Stimulated activated CD8-positive, alpha-beta memory T cell treated with anti-CD3 and anti-CD28 coated beads, Interleukin-2, amount 100 ng/mL, for 48 hours (primary cell): ENCODE measurements at regions not wholly inside any gene's neighbourhood (a gene's known extent, or its start where the extent isn't known, plus 50 kb on each side); places are given as distances from the start of the nearest gene placed in this dataset.

Experiments used
- DNase-seq, 2 donors: peaks; one replicate each; pipeline ENCODE4 v3.0.0-alpha.2; 2020; ENCODE audit warnings: low read depth in 2 of 2

GRCh38 chr3:139778682-139779233, 101.0 kb upstream of the NMNAT3 start:
- no peak for DNase-seq

DNA sequence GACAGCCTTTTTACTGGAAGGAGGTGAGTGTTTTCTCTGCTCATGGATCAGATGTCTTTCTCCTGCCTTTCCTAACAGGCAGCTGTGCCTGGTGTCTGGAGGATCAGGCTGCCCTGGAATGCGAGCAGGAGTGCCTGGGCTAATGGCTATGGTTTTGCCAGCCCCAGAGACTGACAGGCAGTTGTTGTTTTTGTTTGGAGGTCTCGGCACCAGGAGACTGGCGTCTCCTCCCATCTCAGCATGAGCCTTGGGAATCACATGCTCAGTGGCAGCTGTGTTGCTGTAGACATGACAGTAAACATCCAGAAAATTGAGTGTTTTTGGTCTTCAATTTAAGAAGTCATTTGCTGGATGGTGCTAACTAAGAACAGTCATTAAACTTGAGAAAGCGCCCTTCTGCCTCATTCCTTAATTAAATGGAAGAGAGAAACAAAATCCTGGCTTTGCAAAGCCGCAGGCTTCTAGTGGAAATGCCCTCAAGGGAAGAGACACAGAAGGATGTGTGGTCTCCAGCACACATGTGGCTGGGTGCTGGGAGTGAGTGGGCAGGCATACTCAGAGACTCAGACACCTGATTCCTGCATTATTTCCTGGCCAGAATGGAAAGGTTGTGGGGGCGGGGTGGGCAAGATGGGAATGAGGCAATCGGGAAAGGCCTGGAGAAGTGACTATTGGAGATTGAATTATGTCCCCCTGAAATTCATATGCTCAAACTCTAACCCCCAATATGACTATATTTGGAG, 97.0 kb upstream of the NMNAT3 start:
- DNase-seq, result no peak

DNA sequence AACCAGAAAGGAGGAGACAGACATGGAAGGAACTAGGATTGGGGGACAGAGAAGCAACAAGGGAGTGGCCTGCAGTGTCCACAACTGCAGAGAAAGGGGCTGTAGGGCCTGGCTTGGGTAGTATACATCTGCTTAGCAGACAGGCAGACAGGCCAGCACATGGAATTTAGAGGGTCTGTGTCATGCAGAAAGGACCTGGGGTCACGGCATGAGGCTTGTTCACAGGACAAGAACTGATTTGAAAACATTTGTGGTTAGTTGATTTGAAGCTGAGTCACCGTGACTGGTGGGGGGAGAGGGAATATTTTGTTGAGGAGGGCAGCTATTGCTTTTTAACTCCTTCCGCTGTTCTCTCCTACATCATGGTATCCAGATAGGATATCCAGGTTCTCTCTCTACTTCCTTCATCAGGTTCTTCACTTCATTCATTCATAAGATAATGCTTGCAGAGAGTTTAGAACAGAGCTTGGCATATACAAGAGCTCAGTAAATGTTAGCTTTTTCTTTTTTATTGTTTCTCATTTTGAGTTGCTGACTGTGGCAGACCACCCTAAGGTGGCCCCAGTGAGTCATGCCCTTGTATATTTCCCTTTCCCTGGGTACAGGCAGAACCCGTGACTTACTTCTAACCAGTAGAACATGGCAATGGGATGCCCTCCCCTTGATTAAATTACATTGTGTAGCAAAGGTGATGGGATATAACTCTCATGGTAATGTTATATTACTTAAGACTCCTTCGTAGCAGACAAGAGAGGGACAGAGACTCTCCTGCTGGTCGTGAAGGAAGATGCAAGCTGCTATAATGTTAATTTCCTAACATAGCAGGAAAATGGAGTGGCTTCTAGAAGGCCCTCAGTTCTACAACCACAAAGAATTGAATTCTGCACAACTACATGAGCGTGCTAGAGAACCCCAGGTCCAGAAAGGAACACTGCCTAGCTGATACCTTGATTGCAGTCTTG, 95.0 kb upstream of the NMNAT3 start:
- DNase-seq, result no peak

DNA sequence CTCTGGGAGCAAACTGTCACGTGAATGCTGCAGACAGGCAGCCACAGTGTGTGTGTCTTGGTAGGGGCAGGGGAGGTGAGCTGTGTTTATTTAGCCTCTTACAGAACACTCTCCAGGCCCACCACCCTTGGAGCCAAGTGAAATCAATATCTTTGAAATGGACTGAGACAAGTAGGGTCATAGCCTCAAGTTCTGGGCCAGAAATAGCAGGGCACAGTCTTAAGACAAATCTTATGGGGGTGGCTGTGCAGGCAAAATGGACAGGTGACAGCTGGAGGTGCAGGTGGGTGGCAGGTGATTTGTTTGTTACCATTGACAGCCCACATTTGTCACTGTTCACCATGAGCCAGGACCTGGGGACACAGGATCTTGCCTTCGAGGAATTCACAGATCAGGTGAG, 93.6 kb upstream of the NMNAT3 start:
- DNase-seq, result no peak

DNA sequence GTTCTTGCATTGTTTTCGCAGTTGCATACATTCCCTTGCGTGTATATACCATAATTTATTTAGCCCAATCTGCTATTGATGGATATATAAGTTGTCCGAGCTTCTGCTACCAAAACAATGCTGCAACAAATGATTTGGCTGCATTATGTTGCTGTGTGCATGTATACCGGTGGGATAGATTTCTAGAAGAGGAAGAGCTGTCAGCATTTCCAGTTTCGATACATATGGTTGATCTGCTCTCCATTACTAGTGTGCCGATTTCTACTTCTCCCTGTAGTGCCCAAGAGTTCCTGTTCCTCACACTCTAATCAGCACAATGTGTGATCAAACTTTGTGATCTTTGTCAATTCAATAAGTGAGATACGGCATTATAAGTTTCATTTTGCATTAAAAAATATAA, 92.8 kb upstream of the NMNAT3 start:
- no peak for DNase-seq

GRCh38 chr3:139769796-139770195, 92.0 kb upstream of the NMNAT3 start:
- no peak for DNase-seq

GRCh38 chr3:139764936-139765335, 87.2 kb upstream of the NMNAT3 start:
- no peak for DNase-seq

GRCh38 chr3:139764069-139764905, 86.5 kb upstream of the NMNAT3 start:
- no peak for DNase-seq

- DNase-seq, result no peak
Measured at GRCh38 chr3:139762302-139762701, 84.5 kb upstream of the NMNAT3 start.

DNA sequence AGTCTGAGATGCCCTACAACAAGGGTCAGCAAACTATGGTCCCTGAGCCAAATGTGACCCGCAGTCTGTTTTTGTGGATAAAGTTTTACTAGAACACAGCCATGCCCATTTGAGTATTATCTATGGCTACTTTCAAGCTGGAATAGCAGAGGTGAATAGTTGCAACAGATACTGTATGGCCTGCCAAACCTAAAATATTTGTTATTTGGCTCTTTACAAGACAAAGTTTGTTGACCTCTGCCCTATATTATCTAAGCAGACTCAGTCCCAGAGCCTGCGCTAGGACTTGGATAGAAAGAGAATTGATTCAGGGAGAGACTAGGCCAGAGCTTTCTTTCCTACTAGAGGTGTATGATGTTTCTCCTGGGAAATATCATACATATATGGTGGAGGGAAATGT, 81.7 kb upstream of the NMNAT3 start:
- no peak for DNase-seq

DNA sequence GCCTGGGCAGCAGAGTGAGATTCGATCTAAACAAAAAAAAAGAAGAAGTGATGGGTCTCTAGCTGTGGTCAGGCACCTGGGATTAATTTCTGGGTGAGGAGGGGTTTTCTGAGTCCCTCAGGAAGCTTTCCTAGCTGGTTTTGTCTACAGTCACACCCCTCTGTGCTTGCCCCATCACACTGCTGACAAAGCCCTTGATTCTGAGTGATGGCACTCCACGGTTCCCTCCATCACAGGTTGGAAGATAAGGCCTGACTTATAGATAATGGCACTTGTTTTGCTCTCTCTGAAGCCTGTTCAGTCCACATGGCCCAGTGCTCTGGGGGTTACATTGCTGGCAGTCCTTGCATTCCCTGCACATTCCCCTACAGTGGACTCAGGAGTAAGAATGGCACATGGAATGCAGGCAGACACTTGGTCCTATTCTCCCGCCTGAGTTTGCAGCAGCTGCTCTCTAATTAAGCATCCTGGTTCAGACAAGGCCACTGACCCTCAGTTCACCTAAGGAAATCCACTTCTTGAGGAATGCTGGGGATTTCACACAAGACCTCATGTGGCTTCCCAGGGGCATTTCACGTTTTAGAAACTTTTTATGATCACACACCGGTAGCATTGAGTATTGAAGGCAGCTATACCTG, 81.0 kb upstream of the NMNAT3 start:
- DNase-seq, result no peak

DNA sequence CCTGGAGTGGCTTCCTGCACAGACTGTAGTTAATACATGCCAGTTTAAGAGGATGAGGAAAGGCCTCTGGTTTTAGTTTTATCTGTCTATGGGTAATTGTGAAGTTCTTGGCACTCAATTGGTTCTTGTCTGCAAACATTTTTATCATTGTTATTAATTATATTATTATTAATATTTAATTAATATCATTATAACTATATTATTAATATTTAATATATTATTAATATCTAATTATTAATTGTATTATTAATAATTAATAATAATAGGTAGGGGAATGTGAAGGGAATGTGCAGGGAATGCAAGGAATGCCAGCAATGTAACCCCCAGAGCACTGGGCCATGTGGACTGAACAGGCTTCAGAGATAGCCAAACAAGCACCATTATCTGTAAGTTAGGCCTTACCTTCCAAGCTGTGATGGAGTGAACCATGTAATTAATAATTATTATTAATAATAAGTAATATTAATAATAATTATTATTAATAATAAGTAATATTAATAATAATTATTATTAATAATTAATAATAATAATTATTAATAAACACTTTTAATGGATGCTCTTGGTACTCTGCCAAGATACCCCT, 79.8 kb upstream of the NMNAT3 start:
- no peak for DNase-seq

DNA sequence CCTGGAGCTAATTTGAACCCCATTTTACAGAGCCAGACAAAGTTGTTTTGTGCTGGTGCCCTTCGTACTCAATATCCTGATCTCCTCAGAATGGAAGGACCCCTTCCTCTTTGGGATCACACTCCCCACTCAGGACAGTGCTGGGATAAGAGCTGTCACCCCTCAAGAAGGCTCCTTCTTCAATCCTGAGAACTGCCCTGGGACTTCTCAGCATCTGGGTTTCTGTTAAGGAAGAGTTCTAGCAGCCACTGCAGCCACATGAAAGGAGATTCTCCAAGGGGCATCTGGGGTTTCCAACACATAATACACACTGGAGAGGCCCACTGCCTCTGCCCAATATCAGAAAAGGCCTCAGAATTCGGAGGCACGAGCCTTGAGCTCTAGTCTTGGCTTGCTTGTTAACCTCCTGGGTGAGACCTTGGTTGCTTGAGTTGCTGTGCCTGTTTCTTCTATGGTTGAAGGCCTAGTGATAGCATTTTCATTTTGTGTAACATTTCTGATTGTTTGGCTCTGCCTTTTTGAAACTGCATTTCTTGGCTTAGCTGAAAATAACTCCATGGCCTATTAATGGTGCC, 78.8 kb upstream of the NMNAT3 start:
- no peak for DNase-seq

DNA sequence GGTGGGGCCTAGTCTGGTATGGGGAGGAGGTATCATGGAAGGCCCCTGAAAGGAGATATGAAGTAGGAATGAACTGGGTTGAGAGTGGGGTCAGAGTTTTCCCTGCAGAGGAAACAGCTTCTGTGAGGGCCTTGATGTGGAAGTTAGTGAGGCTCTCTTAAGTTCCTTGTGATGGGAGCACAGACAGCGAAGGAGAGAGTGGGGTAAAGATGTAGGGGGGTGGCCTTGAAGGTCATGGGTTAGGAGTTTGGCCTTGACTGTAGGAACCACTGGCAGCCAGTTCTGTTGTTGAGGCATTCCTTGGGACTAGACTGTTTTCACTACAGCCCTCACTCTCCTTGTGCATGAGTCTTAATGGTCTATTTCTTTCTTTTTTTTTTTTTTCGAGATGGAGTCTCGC, 77.8 kb upstream of the NMNAT3 start:
- DNase-seq, result no peak

GRCh38 chr3:139751789-139752188, 74.0 kb upstream of the NMNAT3 start:
- no peak for DNase-seq

DNA sequence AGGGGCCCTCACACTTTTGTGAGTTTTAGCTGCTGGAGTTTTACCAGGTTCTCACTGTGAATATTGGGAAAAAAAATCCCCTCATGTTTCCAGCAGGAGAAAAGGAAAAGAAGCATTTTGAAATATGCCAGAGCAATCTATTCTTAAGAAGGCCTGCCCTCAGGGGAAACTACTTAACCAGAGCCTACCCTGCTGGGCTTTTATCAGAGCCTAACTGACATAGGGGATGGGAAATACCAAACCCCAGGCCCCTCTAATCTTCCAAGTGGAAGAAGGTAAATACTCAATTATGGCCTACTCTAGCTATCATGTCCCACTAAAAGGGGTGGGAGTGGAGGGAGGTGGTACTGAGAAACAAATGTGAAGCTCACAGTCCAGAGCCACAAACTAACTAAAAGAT, 68.7 kb upstream of the NMNAT3 start:
- DNase-seq, result no peak

DNA sequence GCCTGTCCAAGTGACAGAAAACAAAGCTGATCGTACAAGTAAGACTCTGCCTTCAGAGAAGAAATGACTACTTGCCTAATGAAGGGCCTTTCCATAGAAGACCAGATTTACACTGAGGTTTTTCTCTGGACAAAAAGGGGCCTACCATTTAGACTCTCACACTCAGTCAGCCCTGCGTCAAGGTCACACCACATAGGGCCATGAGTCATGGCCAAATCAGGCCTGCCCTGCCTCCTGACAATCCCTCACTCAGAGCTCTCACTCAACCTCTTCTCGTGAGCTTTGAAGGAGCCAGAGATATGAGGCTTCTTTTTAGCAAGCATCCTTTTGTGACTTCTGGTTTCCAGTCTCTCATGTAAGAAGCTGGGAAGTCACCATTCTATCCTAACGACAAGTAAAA, 68.1 kb upstream of the NMNAT3 start:
- no peak for DNase-seq

- no peak for DNase-seq
Measured at GRCh38 chr3:139738697-139739096, 60.9 kb upstream of the NMNAT3 start.

DNA sequence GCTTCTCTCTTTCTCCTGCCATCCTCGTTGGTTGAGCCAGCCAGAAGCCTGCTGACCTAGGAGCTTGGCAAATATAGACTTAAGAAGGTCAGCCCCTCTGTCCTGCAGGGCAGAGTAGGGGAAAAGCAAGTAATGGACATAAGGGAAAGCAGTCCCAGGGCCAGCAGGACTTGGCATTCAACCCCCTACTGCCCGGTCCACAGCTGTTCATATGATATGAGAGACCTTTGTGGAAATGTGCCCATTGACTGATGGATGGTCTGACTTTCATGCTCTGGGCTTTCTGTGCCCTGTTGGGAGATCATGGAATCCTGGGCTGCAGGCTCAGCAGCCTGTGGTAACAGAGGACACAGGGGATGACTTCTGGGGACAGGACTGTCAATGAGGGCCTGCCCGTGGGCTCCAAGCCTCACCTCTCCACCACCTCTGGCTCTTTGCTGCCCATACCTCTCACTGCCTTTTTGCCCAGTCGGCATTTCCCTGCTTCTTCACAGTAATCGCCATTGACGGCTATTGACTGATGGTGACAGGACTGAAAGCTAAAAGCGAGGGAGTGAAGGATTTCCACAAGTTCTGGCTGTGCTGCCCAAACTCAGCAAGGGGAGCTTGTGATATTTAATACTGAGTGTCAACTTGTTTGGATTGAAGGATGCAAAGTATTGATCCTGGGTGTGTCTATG, 60.0 kb upstream of the NMNAT3 start:
- no peak for DNase-seq

DNA sequence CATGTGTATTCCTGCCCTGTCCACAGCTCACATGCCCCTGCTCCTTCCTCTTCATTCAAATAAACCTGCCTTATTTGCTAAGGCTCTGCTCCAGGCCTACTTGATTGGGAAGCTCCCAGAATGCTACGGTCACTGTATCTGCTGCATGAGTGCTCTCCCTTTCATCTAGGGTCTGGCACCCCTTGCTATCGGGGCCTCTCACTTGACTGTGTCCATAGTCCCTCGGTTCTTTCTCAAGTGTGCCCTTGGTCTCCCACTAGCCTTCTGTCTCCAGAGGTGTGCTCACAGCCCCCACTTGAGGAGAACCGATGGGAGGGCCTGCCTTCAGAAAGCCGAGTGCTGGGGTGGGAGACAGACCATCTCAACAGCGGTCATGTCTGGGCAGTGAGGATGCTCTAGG, 57.4 kb upstream of the NMNAT3 start:
- DNase-seq, result no peak
